ENCODE measurements at regions not wholly inside any gene's neighbourhood (a gene's known extent, or its start where the extent isn't known, plus 50 kb on each side); places are given as distances from the start of the nearest gene placed in this dataset.
A peak's percentile ranks its signal among the peaks of the same experiment; 100 is the strongest.

- TF ChIP-seq CTCF (IDR thresholded peaks at IDR 0.05) = no peak
- no peak for DNase-seq (ENCODE audit: low spot score in 2 of 2)
- Histone ChIP-seq H3K9me3 (no peaks in the 10 kb centered on the region), H3K36me3 (no peaks in the 10 kb centered on the region), H3K4me1 (peaks cover 3 to 7% of the 10 kb centered on the region in 2 donors), H3K27ac (no peak overlapping the region), H3K4me3 (no peak overlapping the region), H3K27me3 (no peaks in the 10 kb centered on the region)
- intact Hi-C loops (cut with DNase I) = no loop called here
Observed at GRCh38 chr2:221777119-221777518, 205.0 kb upstream of the EPHA4 start.

GRCh38 chr2:221775096-221775495, 203.0 kb upstream of the EPHA4 start:
- peaks cover 3 to 4% of the 10 kb centered on the region in 2 donors for H3K4me1 ChIP-seq
- H3K27ac ChIP-seq = no peak overlapping the region
- no peak for TF ChIP-seq CTCF (IDR thresholded peaks at IDR 0.05)
- intact Hi-C loops (cut with DNase I) = no loop called here
- H3K4me3 ChIP-seq = peak overlapping the region in 1 of 2 donors; percentile 46
- H3K9me3 ChIP-seq = no peaks in the 10 kb centered on the region
- no peaks in the 10 kb centered on the region for H3K36me3 ChIP-seq
- DNase-seq (ENCODE audit: low spot score in 2 of 2) = no peak
- no peaks in the 10 kb centered on the region for H3K27me3 ChIP-seq

- Histone ChIP-seq H3K36me3 (no peaks in the 10 kb centered on the region), H3K4me3 (no peak overlapping the region), H3K27me3 (no peaks in the 10 kb centered on the region), H3K4me1 (peaks cover 0 to 3% of the 10 kb centered on the region in 2 donors), H3K9me3 (no peaks in the 10 kb centered on the region), H3K27ac (no peak overlapping the region)
- no peak for DNase-seq (ENCODE audit: low spot score in 2 of 2)
- TF ChIP-seq CTCF (IDR thresholded peaks at IDR 0.05) = no peak
- intact Hi-C loops (cut with DNase I) = no loop called here
Observed at GRCh38 chr2:221774136-221774535, 202.0 kb upstream of the EPHA4 start.

GRCh38 chr2:221771297-221771696, 199.2 kb upstream of the EPHA4 start:
- DNase-seq (ENCODE audit: low spot score in 2 of 2) = no peak
- Histone ChIP-seq H3K27ac (no peak overlapping the region), H3K4me3 (no peak overlapping the region), H3K27me3 (no peaks in the 10 kb centered on the region), H3K4me1 (peaks cover 0 to 3% of the 10 kb centered on the region in 2 donors), H3K36me3 (no peaks in the 10 kb centered on the region), H3K9me3 (no peaks in the 10 kb centered on the region)
- no peak for TF ChIP-seq CTCF (IDR thresholded peaks at IDR 0.05)
- intact Hi-C loops (cut with DNase I) = no loop called here

- no peak for TF ChIP-seq CTCF (IDR thresholded peaks at IDR 0.05)
- no peak overlapping the region for H3K4me3 ChIP-seq
- H3K36me3 ChIP-seq = no peaks in the 10 kb centered on the region
- DNase-seq (ENCODE audit: low spot score in 2 of 2) = no peak
- H3K9me3 ChIP-seq = no peaks in the 10 kb centered on the region
- no peak overlapping the region for H3K27ac ChIP-seq
- no peaks in the 10 kb centered on the region for H3K4me1 ChIP-seq
- no peaks in the 10 kb centered on the region for H3K27me3 ChIP-seq
- intact Hi-C loops (cut with DNase I) = no loop called here
Observed at GRCh38 chr2:221767106-221768012, 195.3 kb upstream of the EPHA4 start.

All from ascending aorta (tissue), 2 donors.